ENCODE measurements at regions not wholly inside any gene's neighbourhood (a gene's known extent, or its start where the extent isn't known, plus 50 kb on each side); places are given as distances from the start of the nearest gene placed in this dataset.
"Not testable (repeated sequence)": the region's sequence is repeated elsewhere in the genome, so short reads cannot be mapped to it uniquely, and the experiment has no call there.

DNA sequence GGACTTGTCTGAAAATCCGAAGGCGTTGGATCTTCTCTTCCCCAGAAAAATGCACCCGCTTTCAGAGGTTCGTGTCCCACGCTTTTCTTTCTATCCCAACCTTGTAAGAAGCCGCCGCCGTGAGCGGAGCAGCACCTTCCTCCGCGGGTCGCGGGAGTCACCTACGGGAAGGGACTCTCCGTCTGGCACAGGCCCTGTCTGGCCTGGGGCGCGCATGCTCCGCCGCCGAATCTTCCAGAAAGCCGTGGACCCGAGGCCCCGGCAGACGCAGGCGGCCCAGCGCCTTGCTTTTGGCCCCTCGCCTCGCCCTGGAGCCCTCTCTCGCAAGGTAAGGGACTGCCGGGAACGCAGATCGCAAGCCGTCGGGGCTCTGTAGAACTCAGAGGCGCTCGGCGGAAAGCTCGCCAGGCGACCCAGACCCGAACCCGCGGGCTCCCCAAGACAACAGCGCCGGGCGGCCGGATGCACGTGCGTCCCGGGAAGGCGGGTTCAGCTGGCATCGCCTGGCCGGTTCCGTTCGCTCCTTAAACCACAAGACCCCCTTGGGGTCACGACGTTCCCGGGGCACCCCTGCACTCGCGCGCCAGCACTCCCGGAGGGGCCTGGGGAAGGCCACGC, 4055.2 kb upstream of the TPTE start:
- not testable (repeated sequence) for TF ChIP-seq RAD51 (IDR thresholded peaks at IDR 0.05); POLR2AphosphoS5 (IDR thresholded peaks at IDR 0.05; ENCODE audit: low read length); EP300 (IDR thresholded peaks at IDR 0.05; ENCODE audit: borderline replicate concordance in 1 of 2, control insufficient read depth in 1 of 2, low read depth in 2 of 2, low read length in 2 of 2); CBFB (IDR thresholded peaks at IDR 0.05; ENCODE audit: low read depth); ZBED1 (IDR thresholded peaks at IDR 0.05; ENCODE audit: borderline replicate concordance); FOXK2 (IDR thresholded peaks at IDR 0.05); NFYB (IDR thresholded peaks at IDR 0.05; ENCODE audit: insufficient read depth, low read depth, low read length)
- TF ChIP-seq, protein P1, sequence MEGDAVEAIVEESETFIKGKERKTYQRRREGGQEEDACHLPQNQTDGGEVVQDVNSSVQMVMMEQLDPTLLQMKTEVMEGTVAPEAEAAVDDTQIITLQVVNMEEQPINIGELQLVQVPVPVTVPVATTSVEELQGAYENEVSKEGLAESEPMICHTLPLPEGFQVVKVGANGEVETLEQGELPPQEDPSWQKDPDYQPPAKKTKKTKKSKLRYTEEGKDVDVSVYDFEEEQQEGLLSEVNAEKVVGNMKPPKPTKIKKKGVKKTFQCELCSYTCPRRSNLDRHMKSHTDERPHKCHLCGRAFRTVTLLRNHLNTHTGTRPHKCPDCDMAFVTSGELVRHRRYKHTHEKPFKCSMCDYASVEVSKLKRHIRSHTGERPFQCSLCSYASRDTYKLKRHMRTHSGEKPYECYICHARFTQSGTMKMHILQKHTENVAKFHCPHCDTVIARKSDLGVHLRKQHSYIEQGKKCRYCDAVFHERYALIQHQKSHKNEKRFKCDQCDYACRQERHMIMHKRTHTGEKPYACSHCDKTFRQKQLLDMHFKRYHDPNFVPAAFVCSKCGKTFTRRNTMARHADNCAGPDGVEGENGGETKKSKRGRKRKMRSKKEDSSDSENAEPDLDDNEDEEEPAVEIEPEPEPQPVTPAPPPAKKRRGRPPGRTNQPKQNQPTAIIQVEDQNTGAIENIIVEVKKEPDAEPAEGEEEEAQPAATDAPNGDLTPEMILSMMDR (IDR thresholded peaks at IDR 0.05 in 2 of 3, conservative IDR thresholded peaks at IDR 0.05 in 1 of 3; ENCODE audit: control insufficient read depth in 2 of 3, extremely low read depth in 1 of 3, insufficient read depth in 1 of 3, low read depth in 3 of 3, low read length in 3 of 3), result not testable (repeated sequence)
- TF ChIP-seq, protein P2, sequence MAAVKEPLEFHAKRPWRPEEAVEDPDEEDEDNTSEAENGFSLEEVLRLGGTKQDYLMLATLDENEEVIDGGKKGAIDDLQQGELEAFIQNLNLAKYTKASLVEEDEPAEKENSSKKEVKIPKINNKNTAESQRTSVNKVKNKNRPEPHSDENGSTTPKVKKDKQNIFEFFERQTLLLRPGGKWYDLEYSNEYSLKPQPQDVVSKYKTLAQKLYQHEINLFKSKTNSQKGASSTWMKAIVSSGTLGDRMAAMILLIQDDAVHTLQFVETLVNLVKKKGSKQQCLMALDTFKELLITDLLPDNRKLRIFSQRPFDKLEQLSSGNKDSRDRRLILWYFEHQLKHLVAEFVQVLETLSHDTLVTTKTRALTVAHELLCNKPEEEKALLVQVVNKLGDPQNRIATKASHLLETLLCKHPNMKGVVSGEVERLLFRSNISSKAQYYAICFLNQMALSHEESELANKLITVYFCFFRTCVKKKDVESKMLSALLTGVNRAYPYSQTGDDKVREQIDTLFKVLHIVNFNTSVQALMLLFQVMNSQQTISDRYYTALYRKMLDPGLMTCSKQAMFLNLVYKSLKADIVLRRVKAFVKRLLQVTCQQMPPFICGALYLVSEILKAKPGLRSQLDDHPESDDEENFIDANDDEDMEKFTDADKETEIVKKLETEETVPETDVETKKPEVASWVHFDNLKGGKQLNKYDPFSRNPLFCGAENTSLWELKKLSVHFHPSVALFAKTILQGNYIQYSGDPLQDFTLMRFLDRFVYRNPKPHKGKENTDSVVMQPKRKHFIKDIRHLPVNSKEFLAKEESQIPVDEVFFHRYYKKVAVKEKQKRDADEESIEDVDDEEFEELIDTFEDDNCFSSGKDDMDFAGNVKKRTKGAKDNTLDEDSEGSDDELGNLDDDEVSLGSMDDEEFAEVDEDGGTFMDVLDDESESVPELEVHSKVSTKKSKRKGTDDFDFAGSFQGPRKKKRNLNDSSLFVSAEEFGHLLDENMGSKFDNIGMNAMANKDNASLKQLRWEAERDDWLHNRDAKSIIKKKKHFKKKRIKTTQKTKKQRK (IDR thresholded peaks at IDR 0.05; ENCODE audit: low read depth, low read length), result not testable (repeated sequence)
- TF ChIP-seq, protein P3, sequence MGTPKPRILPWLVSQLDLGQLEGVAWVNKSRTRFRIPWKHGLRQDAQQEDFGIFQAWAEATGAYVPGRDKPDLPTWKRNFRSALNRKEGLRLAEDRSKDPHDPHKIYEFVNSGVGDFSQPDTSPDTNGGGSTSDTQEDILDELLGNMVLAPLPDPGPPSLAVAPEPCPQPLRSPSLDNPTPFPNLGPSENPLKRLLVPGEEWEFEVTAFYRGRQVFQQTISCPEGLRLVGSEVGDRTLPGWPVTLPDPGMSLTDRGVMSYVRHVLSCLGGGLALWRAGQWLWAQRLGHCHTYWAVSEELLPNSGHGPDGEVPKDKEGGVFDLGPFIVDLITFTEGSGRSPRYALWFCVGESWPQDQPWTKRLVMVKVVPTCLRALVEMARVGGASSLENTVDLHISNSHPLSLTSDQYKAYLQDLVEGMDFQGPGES (IDR thresholded peaks at IDR 0.05), result not testable (repeated sequence)
- TF ChIP-seq, protein P4, sequence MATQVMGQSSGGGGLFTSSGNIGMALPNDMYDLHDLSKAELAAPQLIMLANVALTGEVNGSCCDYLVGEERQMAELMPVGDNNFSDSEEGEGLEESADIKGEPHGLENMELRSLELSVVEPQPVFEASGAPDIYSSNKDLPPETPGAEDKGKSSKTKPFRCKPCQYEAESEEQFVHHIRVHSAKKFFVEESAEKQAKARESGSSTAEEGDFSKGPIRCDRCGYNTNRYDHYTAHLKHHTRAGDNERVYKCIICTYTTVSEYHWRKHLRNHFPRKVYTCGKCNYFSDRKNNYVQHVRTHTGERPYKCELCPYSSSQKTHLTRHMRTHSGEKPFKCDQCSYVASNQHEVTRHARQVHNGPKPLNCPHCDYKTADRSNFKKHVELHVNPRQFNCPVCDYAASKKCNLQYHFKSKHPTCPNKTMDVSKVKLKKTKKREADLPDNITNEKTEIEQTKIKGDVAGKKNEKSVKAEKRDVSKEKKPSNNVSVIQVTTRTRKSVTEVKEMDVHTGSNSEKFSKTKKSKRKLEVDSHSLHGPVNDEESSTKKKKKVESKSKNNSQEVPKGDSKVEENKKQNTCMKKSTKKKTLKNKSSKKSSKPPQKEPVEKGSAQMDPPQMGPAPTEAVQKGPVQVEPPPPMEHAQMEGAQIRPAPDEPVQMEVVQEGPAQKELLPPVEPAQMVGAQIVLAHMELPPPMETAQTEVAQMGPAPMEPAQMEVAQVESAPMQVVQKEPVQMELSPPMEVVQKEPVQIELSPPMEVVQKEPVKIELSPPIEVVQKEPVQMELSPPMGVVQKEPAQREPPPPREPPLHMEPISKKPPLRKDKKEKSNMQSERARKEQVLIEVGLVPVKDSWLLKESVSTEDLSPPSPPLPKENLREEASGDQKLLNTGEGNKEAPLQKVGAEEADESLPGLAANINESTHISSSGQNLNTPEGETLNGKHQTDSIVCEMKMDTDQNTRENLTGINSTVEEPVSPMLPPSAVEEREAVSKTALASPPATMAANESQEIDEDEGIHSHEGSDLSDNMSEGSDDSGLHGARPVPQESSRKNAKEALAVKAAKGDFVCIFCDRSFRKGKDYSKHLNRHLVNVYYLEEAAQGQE (IDR thresholded peaks at IDR 0.05; ENCODE audit: low read depth, low read length), result not testable (repeated sequence)
- TF ChIP-seq, protein P5, sequence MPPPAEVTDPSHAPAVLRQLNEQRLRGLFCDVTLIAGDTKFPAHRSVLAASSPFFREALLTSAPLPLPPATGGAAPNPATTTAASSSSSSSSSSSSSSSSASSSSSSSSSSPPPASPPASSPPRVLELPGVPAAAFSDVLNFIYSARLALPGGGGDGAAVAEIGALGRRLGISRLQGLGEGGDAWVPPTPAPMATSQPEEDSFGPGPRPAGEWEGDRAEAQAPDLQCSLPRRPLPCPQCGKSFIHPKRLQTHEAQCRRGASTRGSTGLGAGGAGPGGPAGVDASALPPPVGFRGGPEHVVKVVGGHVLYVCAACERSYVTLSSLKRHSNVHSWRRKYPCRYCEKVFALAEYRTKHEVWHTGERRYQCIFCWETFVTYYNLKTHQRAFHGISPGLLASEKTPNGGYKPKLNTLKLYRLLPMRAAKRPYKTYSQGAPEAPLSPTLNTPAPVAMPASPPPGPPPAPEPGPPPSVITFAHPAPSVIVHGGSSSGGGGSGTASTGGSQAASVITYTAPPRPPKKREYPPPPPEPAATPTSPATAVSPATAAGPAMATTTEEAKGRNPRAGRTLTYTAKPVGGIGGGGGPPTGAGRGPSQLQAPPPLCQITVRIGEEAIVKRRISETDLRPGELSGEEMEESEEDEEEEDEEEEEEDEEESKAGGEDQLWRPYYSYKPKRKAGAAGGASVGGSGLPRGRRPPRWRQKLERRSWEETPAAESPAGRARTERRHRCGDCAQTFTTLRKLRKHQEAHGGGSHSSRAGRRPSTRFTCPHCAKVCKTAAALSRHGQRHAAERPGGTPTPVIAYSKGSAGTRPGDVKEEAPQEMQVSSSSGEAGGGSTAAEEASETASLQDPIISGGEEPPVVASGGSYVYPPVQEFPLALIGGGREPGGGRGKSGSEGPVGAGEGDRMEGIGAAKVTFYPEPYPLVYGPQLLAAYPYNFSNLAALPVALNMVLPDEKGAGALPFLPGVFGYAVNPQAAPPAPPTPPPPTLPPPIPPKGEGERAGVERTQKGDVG (CRISPR knock-in tag; IDR thresholded peaks at IDR 0.05), result not testable (repeated sequence)

Measured in GM12878 (cell line).